Hippocampal formation (tissue), 2 donors: ENCODE measurements at regions not wholly inside any gene's neighbourhood (a gene's known extent, or its start where the extent isn't known, plus 50 kb on each side); places are given as distances from the start of the nearest gene placed in this dataset.
"Not testable (repeated sequence)": the region's sequence is repeated elsewhere in the genome, so short reads cannot be mapped to it uniquely, and the experiment has no call there.

Experiments
- DNase-seq, 2 donors: peaks; one replicate each; lab custom pipeline; 2025; lab: John Stamatoyannopoulos, UW

GRCh38 chr18:60319129-60319528 is 53.4 kb downstream of the MC4R start:
- DNase-seq: no peak

GRCh38 chr18:60311676-60312360 is 60.8 kb downstream of the MC4R start:
- no peak for DNase-seq

- no peak for DNase-seq
These were observed 76.9 kb downstream of the MC4R start for GRCh38 chr18:60295674-60296073.

- DNase-seq: no peak
These were observed 80.4 kb downstream of the MC4R start for GRCh38 chr18:60292186-60292585.

- DNase-seq: no peak
These were observed 93.2 kb downstream of the MC4R start for GRCh38 chr18:60279391-60279790.

- DNase-seq: no peak
These were observed 94.6 kb downstream of the MC4R start for GRCh38 chr18:60277855-60278480.

GRCh38 chr18:60267391-60268058 is 105.0 kb downstream of the MC4R start:
- DNase-seq: no peak

GRCh38 chr18:60266558-60266957 is 106.0 kb downstream of the MC4R start:
- DNase-seq: no peak

- DNase-seq: no peak
These were observed 113.4 kb downstream of the MC4R start for GRCh38 chr18:60259052-60259681.

- no peak for DNase-seq
These were observed 123.2 kb downstream of the MC4R start for GRCh38 chr18:60249388-60249787.

- DNase-seq: no peak
These were observed 123.9 kb downstream of the MC4R start for GRCh38 chr18:60248336-60249330.

- no peak for DNase-seq
These were observed 125.5 kb downstream of the MC4R start for GRCh38 chr18:60247103-60247502.

GRCh38 chr18:60246606-60247005 is 126.0 kb downstream of the MC4R start:
- DNase-seq: no peak

- no peak for DNase-seq
These were observed 127.5 kb downstream of the MC4R start for GRCh38 chr18:60245096-60245495.

GRCh38 chr18:60239024-60239710 is 133.4 kb downstream of the MC4R start:
- not testable (repeated sequence) for DNase-seq

- DNase-seq: no peak
These were observed 137.4 kb downstream of the MC4R start for GRCh38 chr18:60235164-60235563.

- DNase-seq: no peak
These were observed 140.0 kb downstream of the MC4R start for GRCh38 chr18:60232541-60232940.

- no peak for DNase-seq
These were observed 143.7 kb downstream of the MC4R start for GRCh38 chr18:60228609-60229595.

- DNase-seq: no peak
These were observed 157.1 kb downstream of the MC4R start for GRCh38 chr18:60215432-60215831.

GRCh38 chr18:60209042-60209441 is 163.5 kb downstream of the MC4R start:
- no peak for DNase-seq
